GM21390 (cell line): ENCODE measurements at regions not wholly inside any gene's neighbourhood (a gene's known extent, or its start where the extent isn't known, plus 50 kb on each side); places are given as distances from the start of the nearest gene placed in this dataset.
"Not testable (repeated sequence)": the region's sequence is repeated elsewhere in the genome, so short reads cannot be mapped to it uniquely, and the experiment has no call there.

Source experiments
- ATAC-seq: cut with Tn5 transposase; IDR thresholded peaks from one replicate; pipeline ENCODE4 v1.9.1; 2021; ENCODE audit not compliant: unreplicated experiment

DNA sequence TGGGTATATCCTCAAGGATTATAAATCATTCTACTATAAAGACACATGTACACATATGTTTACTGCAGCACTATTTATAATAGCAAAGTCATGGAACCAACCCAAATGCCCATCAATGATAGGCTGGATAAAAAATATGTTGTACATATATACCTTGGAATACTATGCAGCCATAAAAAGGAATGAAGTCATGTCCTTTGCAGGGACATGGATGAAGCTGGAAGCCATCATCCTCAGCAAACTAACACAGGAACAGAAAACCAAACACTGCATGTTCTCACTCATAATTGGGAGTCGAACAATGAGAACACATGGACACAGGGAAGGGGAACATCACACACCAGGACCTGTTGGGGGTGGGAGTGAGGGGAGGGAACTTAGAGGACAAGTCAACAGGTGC is 715.0 kb upstream of the ADGRB3 start:
- ATAC-seq: not testable (repeated sequence)

DNA sequence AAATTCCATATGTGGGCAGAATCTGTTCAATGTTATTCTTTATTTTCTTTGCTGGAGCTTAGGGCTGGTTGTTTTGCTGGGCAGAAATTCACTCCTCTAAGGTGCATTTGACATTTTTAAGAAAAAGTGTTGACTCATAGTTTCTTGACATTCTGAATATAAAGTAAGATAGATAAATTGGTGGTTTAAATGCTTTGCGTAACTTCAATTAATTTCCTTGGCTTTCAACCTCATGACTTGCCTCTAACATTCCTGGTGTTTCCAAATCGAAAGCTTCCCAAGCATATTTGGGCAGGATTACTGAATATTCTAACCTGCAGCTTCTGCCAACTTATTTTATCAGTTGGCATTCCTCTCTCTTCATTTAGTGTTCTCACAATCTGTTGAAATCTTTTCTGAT is 718.7 kb upstream of the ADGRB3 start:
- no peak for ATAC-seq

DNA sequence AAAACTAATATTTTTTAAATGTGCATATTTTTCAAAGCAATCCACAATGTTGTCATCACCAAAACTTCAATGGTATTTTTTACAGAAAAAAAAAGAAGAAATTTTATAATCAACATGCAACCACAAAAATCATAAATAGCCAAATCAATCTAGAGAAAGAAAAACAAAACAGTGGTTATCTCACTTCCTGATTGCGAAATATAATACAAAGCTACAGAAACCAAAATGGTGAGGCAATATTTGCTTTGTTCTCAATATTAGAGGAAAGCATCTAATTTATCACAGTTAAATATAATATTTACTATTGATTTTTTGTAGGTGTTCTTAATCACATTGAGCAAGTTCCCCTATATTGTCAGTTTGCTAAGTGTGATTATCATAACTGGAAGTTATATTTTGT is 720.7 kb upstream of the ADGRB3 start:
- no peak for ATAC-seq

DNA sequence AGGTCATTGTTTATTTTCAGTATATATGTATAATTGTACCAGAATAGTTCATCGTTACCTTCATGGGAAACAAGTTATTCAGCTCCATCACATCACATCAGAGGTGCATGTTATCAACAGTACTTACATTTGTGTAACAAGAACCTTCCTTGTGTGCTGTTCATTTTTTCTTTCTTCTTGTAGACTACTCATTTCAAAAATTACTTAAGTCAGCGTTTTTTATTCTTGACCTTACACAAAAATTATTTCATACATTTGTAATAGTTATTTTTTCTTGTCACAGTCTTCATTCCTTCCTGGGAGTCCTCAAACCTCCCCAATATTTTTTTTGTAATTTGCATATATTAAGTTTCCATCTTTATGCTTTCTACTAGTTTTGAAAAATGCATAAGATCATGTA is 725.7 kb upstream of the ADGRB3 start:
- no peak for ATAC-seq

DNA sequence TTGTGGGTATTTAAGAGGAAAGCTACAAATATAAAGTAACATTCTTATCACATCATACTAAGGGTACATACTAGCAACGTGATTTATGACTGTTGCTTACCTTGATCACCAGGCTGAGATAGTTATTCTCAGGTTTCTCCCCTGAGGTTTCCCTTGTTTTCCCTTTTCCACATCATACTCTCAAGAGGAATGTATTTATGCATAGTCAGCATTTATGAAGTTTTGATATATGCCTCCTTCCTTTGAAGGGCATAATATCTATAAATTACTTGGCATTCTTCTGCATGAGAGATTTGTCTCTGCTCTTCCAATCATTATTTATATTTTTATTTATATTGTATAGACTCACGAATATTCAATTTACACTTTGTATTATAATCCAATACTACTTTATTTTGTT is 726.7 kb upstream of the ADGRB3 start:
- no peak for ATAC-seq

DNA sequence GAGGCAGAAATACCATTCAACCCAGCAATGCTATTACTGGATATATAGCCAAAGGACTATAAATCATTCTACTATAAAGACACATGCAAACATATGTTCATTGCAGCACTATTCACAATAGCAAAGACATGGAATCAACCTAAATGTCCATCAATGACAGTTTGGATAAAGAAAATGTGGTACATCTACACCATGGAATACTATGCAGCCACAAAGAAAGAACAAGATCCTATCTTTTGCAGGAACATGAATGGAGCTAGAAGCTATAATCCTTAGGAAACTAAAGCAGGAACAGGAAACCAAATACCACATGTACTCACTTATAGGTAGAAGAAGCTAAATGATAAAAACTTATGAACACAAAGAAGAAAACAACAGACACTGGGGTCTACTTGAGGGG is 730.3 kb upstream of the ADGRB3 start:
- ATAC-seq: not testable (repeated sequence)

DNA sequence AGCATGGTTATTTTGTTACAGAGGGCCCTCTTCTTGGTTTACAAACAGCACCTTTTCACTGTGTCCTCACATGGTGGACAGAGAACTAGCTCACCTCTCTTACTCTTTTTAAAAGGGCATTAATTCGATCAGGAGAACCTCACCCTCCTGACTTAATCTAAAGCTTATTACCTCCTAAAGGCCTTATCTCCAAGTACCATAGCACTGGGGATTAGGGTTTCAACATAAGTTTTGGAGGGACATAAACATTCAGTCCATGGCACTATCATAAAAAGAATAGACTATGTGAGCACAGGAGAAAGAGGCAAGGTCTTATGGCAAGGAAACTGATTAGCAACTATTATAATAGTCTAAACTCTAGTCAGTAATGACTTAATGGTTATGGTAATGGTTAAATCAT is 736.2 kb upstream of the ADGRB3 start:
- ATAC-seq: no peak

DNA sequence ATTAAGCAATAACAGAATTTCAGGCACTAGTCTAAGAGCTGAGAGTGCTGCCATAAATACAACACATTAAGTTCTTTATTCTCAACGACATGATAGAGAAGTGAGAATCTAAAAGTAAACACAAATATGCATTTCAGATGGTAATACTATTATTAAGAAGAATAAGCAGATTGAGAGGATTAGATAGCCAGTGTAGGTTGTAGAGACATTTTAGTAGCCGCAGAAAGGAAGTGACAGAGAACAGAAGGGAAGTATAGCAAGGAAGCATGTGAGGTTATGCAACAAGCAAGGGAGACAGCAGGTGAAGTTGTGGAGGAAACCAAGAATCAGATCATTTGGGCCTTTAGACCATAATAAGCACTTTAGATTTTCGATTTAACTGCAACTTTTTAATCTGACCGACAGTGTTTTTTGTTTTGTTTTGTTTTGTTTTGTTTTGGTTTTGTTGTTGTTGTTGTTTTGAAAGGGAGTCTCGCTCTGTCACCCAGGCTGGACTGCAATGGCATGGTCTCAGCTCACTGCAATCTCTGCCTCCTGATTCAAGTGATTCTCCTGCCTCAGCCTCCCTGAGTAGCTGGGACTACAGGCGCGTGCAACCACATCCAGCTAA is 737.0 kb upstream of the ADGRB3 start:
- no peak for ATAC-seq

DNA sequence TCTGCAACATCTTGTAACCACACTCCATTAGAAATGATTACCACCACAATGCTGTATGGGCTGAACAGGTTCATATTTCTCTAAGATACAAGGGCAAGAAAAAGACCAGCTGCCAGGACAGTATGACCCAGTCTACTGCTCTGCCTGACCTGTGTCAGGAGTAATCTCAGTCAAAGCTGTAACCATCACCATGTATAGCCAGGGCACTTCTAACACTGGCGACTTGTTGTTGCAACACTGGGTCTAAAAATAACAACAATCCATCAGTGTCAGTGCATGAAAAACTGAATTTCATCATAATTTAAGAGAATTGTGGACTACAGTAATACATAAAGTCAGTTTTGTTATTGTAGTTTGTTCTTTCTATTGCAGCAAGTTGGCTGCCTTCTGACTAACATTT is 738.6 kb upstream of the ADGRB3 start:
- ATAC-seq: no peak

DNA sequence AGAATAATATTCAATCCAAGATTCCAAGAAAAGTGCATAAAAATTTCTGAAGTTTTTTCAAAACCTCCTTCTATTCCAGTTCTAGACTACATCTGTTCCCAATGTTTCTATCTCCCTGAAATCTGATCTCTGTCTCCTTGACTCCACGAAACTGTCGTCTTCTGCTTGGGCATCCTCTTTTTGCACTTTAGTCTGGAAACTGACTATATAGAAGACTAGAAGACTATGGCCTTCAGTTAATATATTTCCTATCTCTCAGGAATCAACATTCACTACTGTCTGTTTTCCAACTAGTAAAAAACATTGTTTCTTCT is 745.4 kb upstream of the ADGRB3 start:
- no peak for ATAC-seq

DNA sequence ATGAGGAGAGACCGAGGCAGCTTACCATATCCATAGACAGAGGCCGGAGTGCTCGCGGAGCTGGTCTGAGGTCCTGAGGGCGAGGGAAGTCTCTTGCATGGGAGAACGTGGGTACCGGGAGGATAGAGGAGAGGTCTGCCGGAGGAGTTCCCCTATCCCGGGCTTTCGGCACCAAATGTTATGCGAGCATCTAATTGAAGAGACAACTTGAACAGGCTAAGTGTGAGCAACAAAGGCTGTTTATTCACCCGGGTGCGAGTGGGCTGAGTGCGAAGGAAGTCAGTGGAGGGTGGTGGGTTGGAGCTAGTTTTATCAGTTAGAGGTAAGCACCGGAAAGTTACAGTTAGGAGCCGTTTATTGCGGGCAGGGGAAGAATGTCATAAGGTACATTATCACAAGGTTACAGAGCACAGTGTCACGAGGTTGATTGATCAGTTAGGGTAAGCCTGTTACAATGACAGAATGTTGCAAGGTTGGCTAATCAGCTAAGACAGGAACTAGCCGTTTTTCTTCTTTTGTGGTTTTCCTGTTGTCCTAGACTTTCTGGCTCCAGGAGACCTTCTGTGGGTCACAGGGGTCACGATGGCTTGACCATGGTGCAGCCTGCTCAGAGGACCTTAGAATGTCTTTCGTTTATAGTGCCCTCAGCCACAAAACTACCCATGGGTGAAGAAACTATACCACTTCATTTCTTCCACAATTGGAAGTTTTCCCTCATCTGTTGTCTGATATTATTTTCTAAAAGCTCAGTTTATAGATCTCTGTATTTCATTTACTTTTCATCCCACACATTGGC is 746.0 kb upstream of the ADGRB3 start:
- ATAC-seq: no peak

DNA sequence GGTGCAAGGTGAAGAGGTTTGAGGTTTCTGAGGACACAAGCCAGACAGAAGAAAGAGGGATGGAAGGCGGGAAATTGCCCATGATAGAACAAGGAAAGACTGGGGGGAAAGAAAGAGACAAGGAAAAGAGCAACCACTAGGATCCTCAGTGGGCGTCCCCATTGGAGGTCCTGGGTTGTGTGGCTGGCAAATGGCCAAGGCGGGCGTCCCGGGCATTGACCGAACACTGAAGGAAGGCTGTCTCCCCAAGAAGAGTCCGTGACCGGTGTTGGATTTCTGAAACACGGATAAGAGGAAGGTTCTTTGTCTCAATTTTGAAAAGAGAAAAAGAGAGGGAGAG is 746.6 kb upstream of the ADGRB3 start:
- no peak for ATAC-seq

DNA sequence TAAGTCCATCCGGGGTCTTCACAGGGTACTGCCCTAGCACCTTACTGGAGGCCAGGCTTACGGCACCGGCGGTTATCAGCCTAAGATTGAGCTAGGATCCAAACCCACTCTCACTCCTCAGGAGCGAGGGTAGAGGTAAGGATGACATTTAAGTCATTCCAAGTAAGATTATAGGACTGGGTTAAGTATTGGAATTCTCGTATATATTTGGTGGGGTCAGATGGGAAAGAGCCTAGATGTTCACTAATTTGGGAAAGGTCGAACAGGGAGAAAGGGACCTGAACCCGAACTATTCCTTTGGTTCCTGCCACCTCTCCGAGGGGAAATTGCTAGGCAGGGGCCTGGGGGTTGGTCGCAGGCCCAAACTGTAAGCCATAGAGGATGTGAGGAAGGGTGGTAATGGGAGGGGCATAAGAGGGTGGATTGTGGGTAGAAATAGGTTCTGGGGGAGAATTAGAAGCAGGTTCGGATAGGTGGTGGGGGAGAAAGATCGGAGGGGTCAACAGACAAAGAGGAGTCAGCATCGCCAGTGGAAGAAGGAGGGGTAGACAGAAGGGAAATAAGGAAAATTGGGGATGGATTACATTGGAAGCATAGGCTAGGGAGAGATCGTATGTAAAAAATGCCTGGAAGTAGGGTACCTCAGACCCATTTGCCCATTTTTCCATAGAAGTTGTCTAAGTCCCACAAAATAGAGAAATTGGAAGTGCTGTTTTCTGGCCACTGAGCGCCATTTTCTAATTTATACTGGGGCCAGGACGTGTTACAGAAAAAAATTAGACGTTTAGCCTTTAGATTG is 747.1 kb upstream of the ADGRB3 start:
- no peak for ATAC-seq

DNA sequence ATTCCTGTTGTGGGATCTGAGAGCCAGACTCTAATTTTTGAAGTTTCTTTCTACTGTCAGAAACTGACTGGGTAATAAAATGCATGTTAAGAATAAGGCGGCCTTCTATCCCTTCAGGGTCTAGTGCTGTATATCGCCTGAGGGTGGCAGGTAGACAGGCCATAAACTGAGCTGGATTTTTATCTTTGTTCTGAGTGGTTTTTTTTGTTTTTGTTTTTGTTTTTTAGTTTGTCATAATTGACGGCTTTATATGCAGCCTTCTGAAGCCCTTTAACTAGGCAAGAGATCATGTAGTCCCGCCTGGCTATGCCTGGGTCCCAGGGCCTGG is 747.7 kb upstream of the ADGRB3 start:
- ATAC-seq: no peak

DNA sequence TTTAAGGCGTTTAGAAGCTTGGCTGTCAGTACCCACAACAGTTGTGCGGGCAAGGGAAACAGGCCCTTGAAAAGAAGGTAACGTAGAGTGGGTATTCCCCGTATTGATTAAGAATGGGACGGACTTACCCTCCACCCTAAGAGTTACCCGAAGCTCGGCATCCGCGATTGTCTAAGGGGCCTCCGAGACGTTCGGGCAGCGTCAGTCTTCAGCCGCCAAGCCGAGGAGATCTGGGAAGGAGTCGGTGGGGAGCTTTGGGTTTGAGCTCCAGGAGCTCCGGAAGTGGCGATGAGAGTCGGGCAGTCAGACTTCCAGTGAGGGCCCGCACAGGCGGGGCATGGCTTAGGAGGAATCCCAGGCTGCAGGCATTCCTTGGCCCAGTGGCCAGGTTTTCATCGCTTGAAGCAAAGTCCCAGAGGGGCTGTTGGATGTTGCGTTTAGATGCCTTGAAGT is 748.2 kb upstream of the ADGRB3 start:
- no peak for ATAC-seq

DNA sequence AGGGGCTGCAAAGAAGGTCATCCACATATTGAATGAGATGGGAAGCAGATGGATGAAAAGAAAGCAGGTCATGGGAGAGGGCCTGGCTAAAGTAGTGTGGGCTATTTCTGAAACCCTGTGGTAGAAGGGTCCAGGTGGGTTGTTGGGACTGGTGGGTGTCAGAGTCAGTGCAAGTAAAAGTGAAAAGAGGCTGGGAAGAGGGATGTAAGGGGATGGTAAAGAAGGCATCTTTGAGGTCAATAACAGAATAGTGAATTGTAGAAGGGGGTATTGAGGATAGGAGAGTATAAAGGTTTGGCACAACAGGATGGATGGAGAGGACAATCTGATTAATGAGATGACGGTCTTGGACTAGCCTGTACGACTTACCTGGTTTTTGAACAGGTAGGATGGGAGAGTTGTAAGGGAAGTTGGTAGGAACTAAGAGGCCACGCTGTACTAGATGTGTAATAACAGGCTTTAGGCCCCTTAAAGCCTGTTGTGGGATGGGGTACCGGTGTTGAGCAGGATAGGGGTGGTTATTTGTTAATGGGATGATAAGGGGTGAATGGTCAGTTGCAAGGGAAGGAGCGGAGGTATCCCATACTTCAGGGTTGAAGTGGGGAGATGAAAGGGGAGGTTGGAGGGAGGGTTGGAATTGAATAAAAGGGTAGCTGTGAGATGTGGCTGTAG is 748.9 kb upstream of the ADGRB3 start:
- no peak for ATAC-seq

DNA sequence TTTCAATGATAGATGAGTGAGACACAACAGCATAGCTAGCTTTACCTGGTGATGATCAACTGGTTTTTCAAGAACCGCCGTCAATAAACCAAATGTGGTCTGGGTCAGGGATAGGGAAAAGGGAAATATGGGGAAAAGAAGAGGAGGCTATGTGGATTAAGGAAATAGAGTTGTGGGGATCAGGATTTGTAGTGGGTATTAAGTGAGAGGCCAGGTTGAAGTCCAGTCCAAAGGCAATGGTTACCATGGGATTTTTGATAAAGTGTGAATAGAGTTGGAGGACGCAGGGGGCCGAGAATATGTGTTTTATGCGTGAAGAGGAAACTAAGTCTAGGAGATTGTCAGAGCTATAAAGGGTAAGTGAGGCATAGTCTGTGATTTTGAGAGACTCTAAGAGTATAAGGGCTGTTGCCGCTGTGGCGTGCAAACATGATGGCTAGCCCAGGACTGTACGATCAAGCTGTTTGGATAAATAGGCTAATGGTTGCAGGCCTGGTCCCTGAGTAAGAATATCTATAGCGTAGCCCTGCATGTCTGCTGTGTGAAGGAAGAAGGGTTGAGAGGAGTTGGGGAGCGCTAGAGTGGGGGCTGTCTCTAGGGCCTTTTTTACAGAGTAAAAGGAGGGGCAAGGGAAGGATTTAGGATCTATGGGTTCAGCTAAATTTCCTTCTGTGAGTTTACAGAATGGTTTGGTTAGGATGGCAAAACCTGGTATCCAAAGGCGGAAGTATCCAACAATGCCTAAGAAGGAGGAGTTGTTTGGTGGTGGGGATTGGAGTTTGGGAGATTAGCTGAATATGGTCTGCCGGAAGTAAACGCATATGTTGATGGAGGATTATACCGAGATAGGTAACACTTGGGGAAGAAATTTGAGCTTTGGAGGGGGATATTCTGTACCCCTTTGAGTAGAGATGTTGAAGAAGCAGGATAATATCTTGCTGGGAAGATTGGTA is 749.7 kb upstream of the ADGRB3 start:
- ATAC-seq: no peak

DNA sequence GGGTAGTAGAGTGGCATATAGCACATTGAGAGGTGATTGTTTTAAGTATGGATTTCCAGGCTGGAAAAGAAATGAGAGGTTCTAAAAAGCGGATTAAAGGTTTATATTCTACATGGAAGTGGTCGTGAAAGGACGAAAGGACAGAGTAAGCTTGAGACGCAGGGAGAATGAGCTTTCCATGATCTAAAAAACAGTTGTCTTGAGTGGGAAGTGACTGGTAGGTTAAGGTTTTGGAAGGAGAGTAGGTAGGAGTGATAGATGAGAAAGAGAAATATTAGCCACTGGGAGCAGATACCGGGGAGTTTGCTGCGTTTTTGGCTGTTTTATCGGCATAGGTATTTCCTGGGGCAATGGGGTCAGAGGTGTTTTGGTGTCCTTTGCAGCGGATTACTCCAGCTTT is 750.6 kb upstream of the ADGRB3 start:
- ATAC-seq: no peak

DNA sequence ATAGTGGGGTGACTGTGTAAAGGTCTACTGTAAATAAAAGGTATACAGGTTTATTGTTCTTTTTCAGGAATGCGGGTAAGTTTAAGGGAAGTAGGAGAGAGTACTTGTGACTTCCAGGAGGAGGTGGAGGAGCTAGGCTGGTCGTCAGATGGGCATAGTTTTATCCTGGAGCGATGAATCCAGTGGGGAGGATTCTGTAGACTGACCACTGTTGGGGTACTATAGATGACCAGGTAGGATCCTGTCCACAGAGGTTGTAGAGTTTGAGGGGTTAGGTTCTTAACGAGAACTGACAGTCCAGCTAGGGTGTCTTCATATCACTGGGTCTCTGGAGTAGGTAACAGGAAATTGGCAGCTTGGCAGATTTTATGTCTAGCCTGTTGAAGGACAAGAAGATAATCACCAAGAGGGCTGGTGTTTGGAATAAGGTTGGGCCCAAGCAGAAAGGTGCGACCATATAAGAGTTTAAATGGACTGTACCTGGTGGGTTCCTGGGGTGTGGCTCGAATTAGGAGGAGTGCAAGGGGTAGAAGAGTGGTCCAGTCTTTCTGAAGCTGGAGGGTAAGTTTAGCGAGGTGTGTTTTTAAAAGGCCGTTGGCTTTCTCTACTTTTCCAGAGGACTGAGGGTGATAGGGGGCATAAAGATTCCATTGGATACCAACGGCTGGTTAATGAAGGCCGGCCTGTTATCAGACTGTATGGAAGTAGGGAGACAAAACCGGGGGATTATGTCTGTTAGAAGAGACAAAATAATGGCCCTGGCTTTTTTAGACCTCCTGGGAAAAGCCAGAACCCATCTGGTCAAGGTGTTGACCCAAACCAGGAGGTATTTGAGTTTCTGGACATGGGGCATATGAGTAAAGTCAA is 751.3 kb upstream of the ADGRB3 start:
- no peak for ATAC-seq
